GM12878 (cell line): ENCODE measurements at regions not wholly inside any gene's neighbourhood (a gene's known extent, or its start where the extent isn't known, plus 50 kb on each side); places are given as distances from the start of the nearest gene placed in this dataset.

ENCODE experiments used
- ATAC-seq: fragments of 200-7000 bp; cut with Tn5 transposase; 3 replicates; pipeline ENCODE4 v1.9.1; 2020; ENCODE audit warnings: mild to moderate bottlenecking, moderate library complexity
- BruUV-seq: library from RNA; stranded (reverse); fragments of 400-500 nt; replicated peaks from 2 replicates; lab custom pipeline; 2021; lab: Mats Ljungman, UMichigan
- CTCF ChIA-PET: fragments of 300-600 bp; sonication (Branson Sonifier 250); formaldehyde crosslinking; extraction: SDS; loops from one replicate; lab custom pipeline; 2021; ENCODE audit warnings: inconsistent platforms; lab: Yijun Ruan, JAX
- POLR2A ChIA-PET: fragments of 350-600 bp; formaldehyde crosslinking; extraction: SDS; loops from one replicate; lab custom pipeline; 2021; ENCODE audit warnings: inconsistent platforms; lab: Charles Lee
- RAD21 ChIA-PET: fragments of 300-600 bp; sonication (Branson Sonifier 250); formaldehyde crosslinking; loops from one replicate; lab custom pipeline; 2023; ENCODE audit warnings: antibody characterized with exemption; ENCODE audit not compliant: unreplicated experiment; lab: Charles Lee
- SMC1A ChIA-PET: fragments of 300-600 bp; sonication (Branson Sonifier 250); formaldehyde crosslinking; loops from one replicate; lab custom pipeline; 2023; ENCODE audit not compliant: unreplicated experiment, uncharacterized antibody; lab: Charles Lee
- DNase-seq: peaks from one replicate; pipeline ENCODE4 v3.0.0-alpha.2; 2011; ENCODE audit warnings: low read depth, low spot score
- FAIRE-seq: peaks from 3 replicates; lab custom pipeline; 2011; peaks lifted over from hg19 to GRCh38; lab: Jason Lieb, UNC
- H2AFZ ChIP-seq: 2 replicates; pipeline ENCODE4 v1.6.0; 2011; ENCODE audit warnings: low read depth, low read length, control low read depth; ENCODE audit not compliant: control insufficient read depth
- H3K27ac ChIP-seq: 2 replicates; pipeline ENCODE4 v1.5.1; 2011; ENCODE audit warnings: control low read depth; ENCODE audit not compliant: control insufficient read depth, insufficient read depth
- H3K27me3 ChIP-seq, 2 experiments: replicated peaks in 1 of 2; 2 replicates each; pipeline versions ENCODE4 v1.6.0 to v1.6.1; 2011; ENCODE audit warnings: low read length in 1 of 2; ENCODE audit not compliant: control insufficient read depth in 2 of 2, insufficient read depth in 2 of 2
- H3K36me3 ChIP-seq, 2 experiments: 2 replicates each; pipeline ENCODE4 v1.5.1; 2011; ENCODE audit warnings: low read length in 1 of 2; ENCODE audit not compliant: control insufficient read depth in 2 of 2, insufficient read depth in 2 of 2
- H3K4me1 ChIP-seq: 2 replicates; pipeline ENCODE4 v1.6.1; 2011; ENCODE audit warnings: mild to moderate bottlenecking, low read length, moderate library complexity, mixed read lengths; ENCODE audit not compliant: control insufficient read depth, insufficient read depth
- H3K4me2 ChIP-seq: 2 replicates; pipeline ENCODE4 v1.6.0; 2011; ENCODE audit warnings: control low read depth; ENCODE audit not compliant: control insufficient read depth, insufficient read depth
- H3K4me3 ChIP-seq: fragments of 200-600 bp; sonication (generic); 2 replicates; pipeline ENCODE4 v1.5.1; 2016
- H3K79me2 ChIP-seq: 2 replicates; pipeline ENCODE4 v1.6.0; 2011; ENCODE audit warnings: low read length; ENCODE audit not compliant: control insufficient read depth, insufficient read depth
- H3K9ac ChIP-seq: 2 replicates; pipeline ENCODE4 v1.8.0; 2011; ENCODE audit warnings: low read length, control low read depth, mixed read lengths; ENCODE audit not compliant: control insufficient read depth, insufficient read depth
- H3K9me3 ChIP-seq: replicated peaks from 3 replicates; pipeline ENCODE4 v1.5.1; 2011; ENCODE audit warnings: mild to moderate bottlenecking, low read length; ENCODE audit not compliant: control insufficient read depth, insufficient read depth
- H4K20me1 ChIP-seq: 2 replicates; pipeline ENCODE4 v1.6.0; 2011; ENCODE audit not compliant: control insufficient read depth, insufficient read depth
- CBX3 ChIP-seq: fragments of 200-600 bp; sonication (generic); IDR thresholded peaks from 2 replicates; pipeline ENCODE4 v1.6.1; 2016; ENCODE audit warnings: low read depth, borderline replicate concordance
- E2F8 ChIP-seq: fragments of 450-650 bp; IDR thresholded peaks from 2 replicates; pipeline ENCODE4 v1.6.1; 2018; ENCODE audit warnings: mild to moderate bottlenecking, low read depth, moderate library complexity; ENCODE audit not compliant: partially characterized antibody
- EED ChIP-seq: sonication (generic); IDR thresholded peaks from 2 replicates; pipeline ENCODE4 v1.6.1; 2016; ENCODE audit warnings: antibody characterized with exemption, low read depth
- EP300 ChIP-seq, 2 experiments: fragments of 150-350 bp in 1 of 2; IDR thresholded peaks; 2 replicates each; pipeline ENCODE4 v1.6.1; 2011 to 2012; ENCODE audit warnings: low read depth in 2 of 2, low read length in 2 of 2, borderline replicate concordance in 1 of 2, improper control_type of control experiment in 1 of 2, inconsistent platforms in 1 of 2; ENCODE audit not compliant: control insufficient read depth in 1 of 2
- EZH2 ChIP-seq: IDR thresholded peaks from 2 replicates; pipeline ENCODE4 v1.6.1; 2012; ENCODE audit warnings: low read depth, mild to moderate bottlenecking, control low read depth, inconsistent platforms, low read length, borderline replicate concordance; ENCODE audit not compliant: control insufficient read depth
- HDAC2 ChIP-seq: fragments of 200-600 bp; sonication (generic); IDR thresholded peaks from 2 replicates; pipeline ENCODE4 v1.6.1; 2017
- IKZF2 ChIP-seq, 2 experiments: fragments of 450-650 bp; IDR thresholded peaks; 2 replicates each; pipeline ENCODE4 v1.6.1; 2017; ENCODE audit warnings: mild to moderate bottlenecking in 2 of 2, moderate library complexity in 2 of 2
- IRF5 ChIP-seq: fragments of 450-650 bp; IDR thresholded peaks from 2 replicates; pipeline ENCODE4 v1.6.1; 2017; ENCODE audit warnings: borderline replicate concordance
- MYB ChIP-seq: fragments of 150-350 bp; IDR thresholded peaks from 2 replicates; pipeline ENCODE4 v1.6.1; 2014; ENCODE audit warnings: mild to moderate bottlenecking, low read depth, low read length, borderline replicate concordance
- NBN ChIP-seq: fragments of 450-650 bp; IDR thresholded peaks from 2 replicates; pipeline ENCODE4 v1.6.1; 2016
- PAX5 ChIP-seq: IDR thresholded peaks from 2 replicates; pipeline ENCODE4 v1.6.1; 2011; ENCODE audit warnings: low read depth, low read length, borderline replicate concordance
- SMC3 ChIP-seq: IDR thresholded peaks from 2 replicates; pipeline ENCODE4 v1.6.1; 2011; ENCODE audit warnings: low read length, improper control_type of control experiment, borderline replicate concordance
- TCF3 ChIP-seq: IDR thresholded peaks from 2 replicates; pipeline ENCODE4 v1.6.1; 2012; ENCODE audit warnings: low read depth, mild to moderate bottlenecking, low read length, borderline replicate concordance; ENCODE audit not compliant: insufficient read depth
- ZBTB40 ChIP-seq: fragments of 450-650 bp; IDR thresholded peaks from 2 replicates; pipeline ENCODE4 v1.6.1; 2016; ENCODE audit warnings: mild to moderate bottlenecking, moderate library complexity, borderline replicate concordance
- whole genome bisulfite sequencing: methylation state at CpG from one replicate; pipeline ENCODE4 v1.1.6; 2016; ENCODE audit warnings: low lambda C conversion rate; ENCODE audit not compliant: insufficient replicate concordance, insufficient coverage; ENCODE audit errors: missing lambda C conversion rate; 5-methylcytosine and 5-hydroxymethylcytosine counted together
- in situ Hi-C: fragments of 300-500 bp; cut with MboI; formaldehyde crosslinking; loops from 9 replicates; pipeline ENCODE4 v1.14.3; 2018; ENCODE audit warnings: mixed read lengths
- intact Hi-C: fragments of 100-400 bp; cut with micrococcal nuclease; formaldehyde crosslinking; loops from one replicate; pipeline ENCODE4 v1.14.2; 2022; ENCODE audit not compliant: unreplicated experiment

GRCh38 chr1:228873709-228874108 is 138.4 kb downstream of the RHOU start (continued):
- TF ChIP-seq E2F8, result no peak
- TF ChIP-seq ZBTB40, result no peak

GRCh38 chr1:228875741-228876140 is 140.5 kb downstream of the RHOU start:
- Histone ChIP-seq H2AFZ (no peak overlapping the region), H3K4me3 (no peak overlapping the region), H3K9me3 (no peaks in the 10 kb centered on the region), H3K27me3 (peaks cover 0 to 2% of the 10 kb centered on the region in 2 experiments; a peak in 3 of 4 replicates), H3K36me3 (no peaks in the 10 kb centered on the region), H3K4me2 (no peak overlapping the region), H3K79me2 (no peaks in the 10 kb centered on the region), H3K9ac (no peak overlapping the region), H4K20me1 (no peaks in the 10 kb centered on the region), H3K4me1 (no peaks in the 10 kb centered on the region), H3K27ac (no peak overlapping the region)
- ChIA-PET POLR2A (no interaction called here), RAD21 (no interaction called here), CTCF (interaction anchor here (0.8 kb wide), 1 partner anchor 103 kb away, joined by 3 read pairs; no protein-coding TSS in a partner anchor), SMC1A (interaction anchor here (1.1 kb wide), 1 partner anchor 10 kb away, joined by 3 read pairs; no protein-coding TSS in a partner anchor)
- intact Hi-C loops, result no loop called here
- no peak for FAIRE-seq
- no TSS peak for BruUV-seq
- no peak for ATAC-seq
- DNase-seq, result no peak
- in situ Hi-C loops, result no loop called here
- 44% methylated on average over 3 of the region's 3 CpGs for WGBS
- TF ChIP-seq HDAC2, result no peak
- TF ChIP-seq NBN, result no peak
- no peak for TF ChIP-seq CBX3
- no peak for TF ChIP-seq EZH2
- TF ChIP-seq TCF3, result no peak
- TF ChIP-seq EED, result no peak
- TF ChIP-seq EP300 (IDR thresholded peaks at IDR 0.05; ENCODE audit: borderline replicate concordance in 1 of 2, control insufficient read depth in 1 of 2, low read depth in 2 of 2, low read length in 2 of 2), result no peak
- no peak for TF ChIP-seq MYB
- TF ChIP-seq SMC3, result no peak
- TF ChIP-seq PAX5, result no peak
- TF ChIP-seq IKZF2 (IDR thresholded peaks at IDR 0.05), result no peak
- no peak for TF ChIP-seq IRF5
